HG03457 (cell line): ENCODE measurements at regions not wholly inside any gene's neighbourhood (a gene's known extent, or its start where the extent isn't known, plus 50 kb on each side); places are given as distances from the start of the nearest gene placed in this dataset.
"Not testable (repeated sequence)": the region's sequence is repeated elsewhere in the genome, so short reads cannot be mapped to it uniquely, and the experiment has no call there.

Experiments
- ATAC-seq: cut with Tn5 transposase; IDR thresholded peaks from one replicate; pipeline ENCODE4 v1.9.1; 2021; ENCODE audit warnings: moderate number of reproducible peaks; ENCODE audit not compliant: unreplicated experiment

- ATAC-seq: no peak
Measured at GRCh38 chr14:57061009-57061711, 207.5 kb downstream of the EXOC5 start.

GRCh38 chr14:57060276-57060955 is 208.3 kb downstream of the EXOC5 start:
- ATAC-seq: peak; percentile 80

- ATAC-seq: no peak
Measured at GRCh38 chr14:57058319-57058718, 210.4 kb downstream of the EXOC5 start.

DNA sequence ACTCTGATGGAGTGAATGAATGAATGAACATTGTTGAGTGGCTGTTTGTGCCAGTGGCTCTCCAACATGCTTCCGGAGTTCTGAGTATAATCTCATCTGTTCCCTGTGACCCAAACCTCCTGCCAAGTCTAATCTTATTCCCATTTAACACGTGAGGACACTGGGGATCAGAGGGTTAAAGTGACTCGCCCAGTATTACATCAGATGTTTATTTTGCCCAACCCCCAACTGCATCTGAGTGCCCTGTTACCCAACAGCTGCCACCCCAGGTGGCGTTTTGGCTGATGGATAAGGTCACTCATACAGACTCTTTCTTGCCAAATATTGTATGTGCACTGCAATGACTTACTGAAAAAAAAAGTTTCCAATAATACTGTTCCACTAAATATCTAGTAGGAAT is 210.9 kb downstream of the EXOC5 start:
- ATAC-seq: no peak

DNA sequence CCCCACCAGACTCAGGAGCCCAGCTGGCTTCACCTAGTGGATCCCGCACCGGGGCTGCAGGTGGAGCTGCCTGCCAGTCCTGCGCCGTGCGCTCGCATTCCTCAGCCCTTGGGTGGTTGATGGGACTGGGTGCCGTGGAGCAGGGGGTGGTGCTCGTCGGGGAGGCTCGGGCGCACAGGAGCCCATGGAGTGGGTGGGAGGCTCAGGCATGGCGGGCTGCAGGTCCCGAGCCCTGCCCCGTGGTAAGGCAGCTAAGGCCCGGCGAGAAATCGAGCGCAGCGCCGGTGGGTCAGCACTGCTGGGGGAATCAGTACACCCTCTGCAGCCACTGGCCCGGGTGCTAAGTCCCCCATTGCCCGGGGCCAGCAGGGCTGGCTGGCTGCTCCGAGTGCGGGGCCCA is 212.2 kb downstream of the EXOC5 start:
- ATAC-seq: not testable (repeated sequence)

- ATAC-seq: no peak
Measured at GRCh38 chr14:57052705-57053302, 215.9 kb downstream of the EXOC5 start.

GRCh38 chr14:57051633-57052032 is 217.1 kb downstream of the EXOC5 start:
- no peak for ATAC-seq

DNA sequence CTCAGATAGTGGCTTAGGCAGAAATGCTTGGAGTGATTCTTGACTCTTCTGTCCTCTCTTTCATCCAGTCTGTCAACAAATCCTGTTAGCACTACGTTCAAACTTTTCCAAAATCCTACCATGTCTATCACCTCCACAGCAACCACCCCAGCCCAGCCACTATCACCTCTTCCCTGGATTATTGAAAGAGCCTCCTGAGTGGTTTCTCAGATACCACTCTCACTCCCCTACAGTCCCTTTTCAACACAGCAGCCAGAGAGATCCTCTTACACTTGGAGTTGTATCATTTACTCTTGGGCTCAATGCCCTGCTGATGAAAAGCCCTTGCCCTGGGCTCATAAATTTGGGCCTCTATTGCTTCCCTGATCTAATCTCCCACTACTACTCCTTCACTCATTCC is 218.9 kb downstream of the EXOC5 start:
- ATAC-seq: no peak

GRCh38 chr14:57046175-57046574 is 222.5 kb downstream of the EXOC5 start:
- no peak for ATAC-seq

DNA sequence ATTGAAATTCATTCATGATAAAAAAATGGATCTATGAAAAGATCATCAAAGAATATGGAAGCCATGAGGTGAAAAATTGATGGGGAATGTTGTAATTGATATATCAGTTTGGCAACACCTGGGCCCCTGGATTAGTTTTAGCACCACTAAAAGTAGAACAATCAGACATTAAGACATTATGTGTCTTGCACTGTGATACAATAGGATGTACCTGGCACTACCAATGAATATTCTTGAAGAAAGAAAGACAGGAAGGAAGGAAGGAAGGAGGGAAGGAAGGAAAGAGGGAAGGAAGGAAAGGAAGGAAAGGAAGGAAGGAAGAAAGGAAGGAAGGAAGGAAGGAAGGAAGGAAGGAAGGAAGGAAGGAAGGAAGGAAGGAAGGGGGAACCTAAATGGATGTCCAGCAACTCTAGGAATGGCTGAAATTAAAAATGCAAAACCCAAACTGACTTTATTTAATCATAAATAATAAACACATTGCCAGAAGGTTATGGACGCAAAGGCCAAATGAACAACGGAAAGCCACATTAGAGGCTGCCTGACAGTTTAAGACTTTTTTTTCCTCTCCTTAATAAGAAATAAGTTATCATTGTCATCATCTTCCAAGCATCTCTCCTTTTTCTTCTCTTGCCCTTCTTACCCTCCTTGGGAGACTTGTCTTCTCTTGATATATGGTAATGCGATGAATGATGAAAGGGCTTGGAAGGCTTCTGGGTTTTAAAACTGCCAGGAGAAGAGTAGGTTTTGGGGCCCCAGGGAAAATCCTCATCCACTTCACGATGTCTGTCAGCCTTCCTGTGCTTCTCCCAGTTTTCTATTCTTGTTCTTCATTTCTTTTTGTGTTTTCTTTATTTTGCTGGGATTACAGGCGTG is 224.4 kb downstream of the EXOC5 start:
- not testable (repeated sequence) for ATAC-seq

- ATAC-seq: no peak
Measured at GRCh38 chr14:57038689-57039088, 228.4 kb upstream of the OTX2 start.

DNA sequence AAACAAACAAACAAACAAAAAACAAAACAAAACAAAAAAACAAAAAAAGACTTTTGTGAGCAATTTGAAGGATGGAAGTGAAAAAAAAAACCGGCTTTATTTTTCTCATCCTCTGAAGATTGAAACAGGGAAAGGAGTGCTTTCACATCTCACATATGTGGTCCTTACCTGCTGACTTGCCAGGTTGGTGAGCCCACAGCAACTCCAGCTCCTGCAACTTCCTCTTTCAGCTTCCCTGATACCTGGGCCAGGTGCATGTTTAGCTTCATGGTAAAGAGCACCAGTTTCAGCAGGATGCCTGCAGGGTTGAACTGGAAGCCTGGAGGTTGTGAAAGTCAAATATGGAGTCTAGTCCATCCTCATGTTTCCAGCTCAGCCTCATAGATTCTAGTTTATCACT is 221.2 kb upstream of the OTX2 start:
- no peak for ATAC-seq

- ATAC-seq: no peak
Measured at GRCh38 chr14:57029620-57030253, 219.5 kb upstream of the OTX2 start.

GRCh38 chr14:57025456-57025855 is 215.2 kb upstream of the OTX2 start:
- ATAC-seq: no peak

DNA sequence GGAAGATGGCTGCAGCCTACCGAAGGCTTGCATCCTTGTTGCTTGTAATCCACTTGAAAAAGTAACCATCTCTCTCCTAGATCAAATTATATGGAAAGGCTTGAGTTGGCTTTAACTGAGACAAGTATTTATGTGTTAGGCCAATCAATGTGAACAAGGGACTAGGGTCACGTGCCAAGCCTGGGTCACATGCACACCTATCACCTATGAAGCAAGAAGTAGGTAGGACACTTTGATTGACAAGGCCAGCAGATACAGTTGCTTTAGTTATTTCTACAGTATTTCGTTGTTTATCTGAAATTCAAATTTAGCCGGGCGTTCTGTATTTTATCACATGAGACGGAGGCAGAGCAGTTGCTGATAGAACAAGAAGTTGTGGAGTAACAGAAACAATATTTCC is 212.3 kb upstream of the OTX2 start:
- no peak for ATAC-seq

DNA sequence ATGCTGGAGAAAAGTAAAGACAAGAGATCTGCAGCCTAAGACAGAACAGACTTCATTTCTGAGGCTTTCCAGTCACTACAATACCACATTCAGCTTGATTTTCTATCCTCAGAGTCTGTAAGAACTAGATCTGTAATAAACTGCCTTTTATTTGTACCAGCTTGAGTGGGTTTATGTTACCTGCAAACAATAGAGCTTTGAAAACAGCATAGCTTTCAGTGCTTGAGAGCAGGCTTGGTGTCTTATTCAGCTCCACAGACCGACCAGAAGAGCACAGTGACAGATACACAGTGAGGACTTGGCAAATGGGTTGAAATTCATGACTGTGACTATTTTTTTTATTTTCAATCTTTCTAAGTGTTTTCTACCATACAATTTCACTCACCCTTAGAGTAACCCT is 207.8 kb upstream of the OTX2 start:
- no peak for ATAC-seq

- no peak for ATAC-seq
Measured at GRCh38 chr14:57013987-57014386, 203.7 kb upstream of the OTX2 start.

DNA sequence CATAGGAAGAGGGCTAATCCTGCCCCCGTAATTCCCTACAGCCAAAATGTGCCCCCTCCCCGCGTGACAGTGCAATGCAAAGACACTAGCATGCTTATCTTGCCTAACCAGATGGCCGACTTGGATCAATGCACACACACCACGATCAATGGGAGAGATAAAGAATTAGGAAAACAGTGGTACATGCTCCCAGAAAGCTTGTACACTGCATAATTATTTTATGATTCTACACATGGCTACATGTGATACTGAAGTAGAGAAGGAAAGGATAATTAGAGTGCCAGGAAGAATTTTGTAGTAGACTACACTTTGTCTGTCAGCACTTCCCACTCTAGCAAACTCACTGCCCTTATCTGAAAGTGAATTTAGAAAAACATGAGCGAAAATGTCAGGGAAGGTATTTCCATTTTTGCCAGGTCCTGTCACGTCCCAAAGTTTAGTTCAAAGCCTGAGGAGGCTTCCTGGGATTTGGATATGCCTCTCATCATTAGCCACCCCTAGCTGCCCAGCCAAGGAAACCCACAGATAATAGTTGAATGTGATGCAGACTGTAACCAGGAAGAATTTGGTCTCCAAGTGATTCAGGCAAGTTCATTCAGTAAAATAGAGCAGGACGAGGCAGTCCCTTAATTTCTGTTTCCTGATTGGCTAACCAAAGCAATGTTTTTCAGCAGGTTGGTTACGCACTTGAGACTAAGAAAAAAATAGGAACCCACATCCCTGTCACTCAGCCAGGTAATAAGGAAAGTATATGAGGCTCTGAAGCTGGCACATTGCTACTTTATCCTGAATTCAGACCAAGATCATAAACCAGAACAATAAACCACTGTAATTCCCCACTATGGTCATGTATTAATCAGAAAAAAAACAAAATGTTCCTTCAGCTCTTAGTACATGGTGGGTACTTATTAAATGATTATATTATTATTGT is 199.6 kb upstream of the OTX2 start:
- no peak for ATAC-seq

GRCh38 chr14:57008534-57008933 is 198.3 kb upstream of the OTX2 start:
- ATAC-seq: no peak

- ATAC-seq: no peak
Measured at GRCh38 chr14:56998728-56999127, 188.4 kb upstream of the OTX2 start.
